ENCODE measurements at regions not wholly inside any gene's neighbourhood (a gene's known extent, or its start where the extent isn't known, plus 50 kb on each side); places are given as distances from the start of the nearest gene placed in this dataset.
"Not testable (repeated sequence)": the region's sequence is repeated elsewhere in the genome, so short reads cannot be mapped to it uniquely, and the experiment has no call there.

DNA sequence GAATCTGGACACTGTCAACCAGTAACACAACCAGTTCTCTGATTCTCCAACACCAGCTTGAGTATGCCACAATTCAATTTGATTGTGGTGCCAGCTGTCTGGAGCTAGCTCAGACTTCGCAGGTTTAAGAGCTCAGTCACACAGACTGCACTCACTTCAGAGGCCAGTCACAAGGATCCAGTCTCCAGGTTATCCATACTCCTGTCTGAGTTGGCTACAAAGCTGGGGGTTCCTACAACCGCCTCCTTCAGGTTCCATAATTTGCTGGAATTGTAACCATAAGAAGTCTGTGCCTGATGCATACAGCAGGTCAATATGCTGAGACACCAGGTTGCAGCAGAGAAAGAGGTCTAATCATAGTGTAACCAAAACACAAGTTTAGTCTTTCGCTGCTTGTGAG, 70.5 kb upstream of the CPSF6 start:
- TF ChIP-seq, protein P1, sequence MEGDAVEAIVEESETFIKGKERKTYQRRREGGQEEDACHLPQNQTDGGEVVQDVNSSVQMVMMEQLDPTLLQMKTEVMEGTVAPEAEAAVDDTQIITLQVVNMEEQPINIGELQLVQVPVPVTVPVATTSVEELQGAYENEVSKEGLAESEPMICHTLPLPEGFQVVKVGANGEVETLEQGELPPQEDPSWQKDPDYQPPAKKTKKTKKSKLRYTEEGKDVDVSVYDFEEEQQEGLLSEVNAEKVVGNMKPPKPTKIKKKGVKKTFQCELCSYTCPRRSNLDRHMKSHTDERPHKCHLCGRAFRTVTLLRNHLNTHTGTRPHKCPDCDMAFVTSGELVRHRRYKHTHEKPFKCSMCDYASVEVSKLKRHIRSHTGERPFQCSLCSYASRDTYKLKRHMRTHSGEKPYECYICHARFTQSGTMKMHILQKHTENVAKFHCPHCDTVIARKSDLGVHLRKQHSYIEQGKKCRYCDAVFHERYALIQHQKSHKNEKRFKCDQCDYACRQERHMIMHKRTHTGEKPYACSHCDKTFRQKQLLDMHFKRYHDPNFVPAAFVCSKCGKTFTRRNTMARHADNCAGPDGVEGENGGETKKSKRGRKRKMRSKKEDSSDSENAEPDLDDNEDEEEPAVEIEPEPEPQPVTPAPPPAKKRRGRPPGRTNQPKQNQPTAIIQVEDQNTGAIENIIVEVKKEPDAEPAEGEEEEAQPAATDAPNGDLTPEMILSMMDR (IDR thresholded peaks at IDR 0.05; ENCODE audit: insufficient read depth, low read depth, low read length, missing control alignments), result no peak
- DNase-seq (ENCODE audit: low read depth), result no peak
- H3K4me3 ChIP-seq (ENCODE audit: low read length), result no peak overlapping the region

DNA sequence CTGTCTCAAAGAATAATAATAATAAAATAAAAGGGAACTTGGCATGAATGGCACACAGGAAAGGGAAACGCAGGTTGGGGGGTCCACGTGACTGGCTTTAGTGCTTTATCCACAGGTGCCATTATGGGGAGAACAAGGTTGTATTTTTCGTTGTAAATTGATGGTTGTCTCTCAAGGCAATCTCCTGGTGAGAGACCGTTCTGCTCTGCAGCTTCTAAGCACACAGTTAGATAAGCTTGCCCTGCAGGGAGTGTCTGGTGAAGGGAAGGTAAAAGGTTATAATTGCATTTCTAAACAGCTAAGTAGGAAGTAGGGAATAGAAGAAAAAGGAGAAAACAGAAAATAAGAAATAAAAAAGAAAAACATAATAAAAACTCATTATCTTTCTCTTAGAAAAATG, 69.1 kb upstream of the CPSF6 start:
- no peak overlapping the region for H3K4me3 ChIP-seq (ENCODE audit: low read length)
- DNase-seq (ENCODE audit: low read depth), result no peak
- TF ChIP-seq, protein P1 (IDR thresholded peaks at IDR 0.05; ENCODE audit: insufficient read depth, low read depth, low read length, missing control alignments), result no peak

DNA sequence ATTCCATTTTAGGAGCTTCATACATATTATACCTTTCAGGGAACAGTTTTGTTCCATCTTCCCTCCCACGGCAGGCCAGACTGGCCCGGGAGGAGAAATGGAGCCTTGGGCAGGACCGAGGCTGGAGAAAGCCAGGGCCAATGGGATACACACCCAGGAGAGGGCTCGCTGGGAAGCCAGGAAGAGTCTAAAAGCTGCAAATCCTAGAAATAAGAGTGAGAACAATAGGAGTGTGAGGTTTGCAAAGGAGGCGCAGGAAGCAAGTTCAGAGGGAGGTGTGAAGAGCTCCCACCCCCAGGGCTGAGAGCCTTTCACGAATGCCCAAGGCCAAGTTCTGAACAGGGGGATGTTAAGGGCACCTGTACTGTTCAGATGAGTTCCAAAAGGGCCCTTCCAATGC, 67.5 kb upstream of the CPSF6 start:
- H3K4me3 ChIP-seq (ENCODE audit: low read length), result no peak overlapping the region
- TF ChIP-seq, protein P1 (IDR thresholded peaks at IDR 0.05; ENCODE audit: insufficient read depth, low read depth, low read length, missing control alignments), result no peak
- DNase-seq (ENCODE audit: low read depth), result no peak

DNA sequence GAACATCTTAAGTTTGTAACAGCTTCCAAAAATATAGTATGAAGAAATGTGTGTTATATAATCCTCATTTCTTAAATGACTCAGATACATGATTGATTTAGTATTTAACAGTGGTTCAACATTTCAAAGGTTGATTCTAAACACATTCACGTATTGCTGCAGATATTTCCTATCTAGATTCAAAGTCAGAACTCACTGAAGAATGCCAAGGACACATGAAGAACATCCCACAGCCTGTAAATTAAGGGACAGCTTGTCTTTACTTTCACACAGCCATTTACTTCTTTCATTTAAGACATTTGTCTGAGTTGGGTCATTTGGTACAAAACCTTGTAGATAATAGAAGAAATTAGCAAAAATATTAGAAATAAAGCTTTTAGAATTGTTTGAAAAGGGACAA, 66.9 kb upstream of the CPSF6 start:
- TF ChIP-seq, protein P1 (IDR thresholded peaks at IDR 0.05; ENCODE audit: insufficient read depth, low read depth, low read length, missing control alignments), result no peak
- DNase-seq (ENCODE audit: low read depth), result no peak
- no peak overlapping the region for H3K4me3 ChIP-seq (ENCODE audit: low read length)

DNA sequence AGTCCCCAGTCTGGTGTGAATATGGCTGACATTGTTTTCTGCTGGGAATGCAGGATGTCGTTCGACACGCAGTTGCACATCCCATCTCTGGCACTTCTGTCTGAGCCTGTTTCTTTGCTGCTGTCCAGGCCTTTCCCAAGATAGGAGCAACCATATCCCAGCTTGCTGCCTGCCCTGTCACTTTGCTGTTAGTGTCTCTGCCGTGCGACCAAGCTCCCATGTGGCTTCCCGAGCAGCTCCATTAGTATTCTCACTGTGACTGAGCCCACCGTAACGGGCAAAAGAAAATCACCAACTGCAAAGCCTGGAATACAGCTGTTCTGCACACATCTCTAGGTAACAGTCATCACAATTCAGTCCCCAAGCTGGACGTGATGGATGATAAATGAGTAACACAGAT, 66.0 kb upstream of the CPSF6 start:
- no peak for DNase-seq (ENCODE audit: low read depth)
- TF ChIP-seq, protein P1 (IDR thresholded peaks at IDR 0.05; ENCODE audit: insufficient read depth, low read depth, low read length, missing control alignments), result no peak
- no peak overlapping the region for H3K4me3 ChIP-seq (ENCODE audit: low read length)

DNA sequence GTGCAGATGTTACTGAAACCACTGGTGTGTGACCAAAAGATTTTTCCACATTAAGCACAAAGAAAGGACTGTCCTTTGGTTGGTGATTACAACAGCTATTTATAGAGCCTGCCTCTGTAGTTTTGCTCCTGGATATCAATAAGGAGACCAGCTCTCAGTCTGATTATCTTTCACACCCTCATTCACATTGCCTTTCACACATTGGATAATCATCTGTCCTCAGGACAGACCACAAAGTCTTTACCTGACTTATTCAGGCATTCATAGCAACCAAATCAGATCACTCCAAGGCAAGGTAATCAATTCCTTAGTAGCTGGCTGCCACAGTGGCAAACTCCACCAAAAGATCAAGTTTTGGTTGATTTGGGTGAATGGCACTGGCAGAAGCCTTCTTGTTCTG, 59.6 kb upstream of the CPSF6 start:
- TF ChIP-seq, protein P1 (IDR thresholded peaks at IDR 0.05; ENCODE audit: insufficient read depth, low read depth, low read length, missing control alignments), result no peak
- no peak for DNase-seq (ENCODE audit: low read depth)
- no peak overlapping the region for H3K4me3 ChIP-seq (ENCODE audit: low read length)

DNA sequence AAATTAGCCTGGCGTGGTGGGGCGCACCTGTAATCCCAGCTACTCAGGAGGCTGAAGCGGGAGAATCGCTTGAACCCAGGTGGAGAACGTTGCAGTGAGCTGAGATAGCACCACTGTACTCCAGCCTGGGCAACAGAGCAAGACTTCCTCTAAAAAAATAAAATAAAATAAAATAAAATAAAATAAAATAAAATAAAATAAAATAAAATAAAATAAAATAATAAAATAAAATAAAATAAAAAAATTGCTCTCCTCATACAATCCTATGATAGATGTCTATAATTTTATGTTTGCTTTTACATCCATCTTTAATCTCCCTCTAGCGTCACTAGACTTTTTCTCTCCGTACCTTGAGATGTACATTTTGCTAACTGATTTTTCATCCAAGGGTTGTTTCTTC, 51.8 kb upstream of the CPSF6 start:
- DNase-seq (ENCODE audit: low read depth); H3K4me3 ChIP-seq (ENCODE audit: low read length): not testable (repeated sequence)

All from epithelial cell of esophagus (primary cell).